Stimulated activated CD8-positive, alpha-beta memory T cell treated with anti-CD3 and anti-CD28 coated beads, Interleukin-4, amount 100 ng/mL, for 24 hours (primary cell): ENCODE measurements at regions not wholly inside any gene's neighbourhood (a gene's known extent, or its start where the extent isn't known, plus 50 kb on each side); places are given as distances from the start of the nearest gene placed in this dataset.

ENCODE experiments used
- DNase-seq: peaks from one replicate; pipeline ENCODE4 v3.0.0-alpha.2; 2020; ENCODE audit warnings: low read depth

- DNase-seq: no peak
These were observed 51.9 kb upstream of the CWC22 start for GRCh38 chr2:180058993-180059392.

GRCh38 chr2:180057706-180058412 is 50.8 kb upstream of the CWC22 start:
- no peak for DNase-seq
